Stimulated activated CD8-positive, alpha-beta memory T cell treated with anti-CD3 and anti-CD28 coated beads, Interleukin-4, amount 100 ng/mL, for 48 hours (primary cell): ENCODE measurements at regions not wholly inside any gene's neighbourhood (a gene's known extent, or its start where the extent isn't known, plus 50 kb on each side); places are given as distances from the start of the nearest gene placed in this dataset.

Source experiments
- DNase-seq: peaks from one replicate; pipeline ENCODE4 v3.0.0-alpha.2; 2020

DNA sequence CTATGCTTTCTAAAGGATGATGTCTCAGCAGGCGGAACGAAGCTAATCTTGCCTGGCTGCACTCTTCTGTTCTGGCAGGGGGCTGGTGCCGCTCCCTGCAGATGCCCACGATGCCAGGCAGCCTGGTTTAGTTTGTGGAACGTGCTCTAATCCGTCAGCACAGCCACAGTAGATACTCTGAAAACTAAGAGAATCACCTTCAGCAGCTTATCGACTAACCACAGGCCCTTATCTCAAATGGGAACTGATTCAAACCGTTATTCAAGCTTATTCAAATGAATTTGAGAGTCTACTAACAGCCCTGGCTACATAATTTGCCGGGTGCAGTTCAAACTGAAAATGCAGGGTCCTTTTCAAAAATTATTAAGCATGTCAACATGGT, 246.6 kb upstream of the ANKRD55 start:
- DNase-seq: peak; percentile 31

DNA sequence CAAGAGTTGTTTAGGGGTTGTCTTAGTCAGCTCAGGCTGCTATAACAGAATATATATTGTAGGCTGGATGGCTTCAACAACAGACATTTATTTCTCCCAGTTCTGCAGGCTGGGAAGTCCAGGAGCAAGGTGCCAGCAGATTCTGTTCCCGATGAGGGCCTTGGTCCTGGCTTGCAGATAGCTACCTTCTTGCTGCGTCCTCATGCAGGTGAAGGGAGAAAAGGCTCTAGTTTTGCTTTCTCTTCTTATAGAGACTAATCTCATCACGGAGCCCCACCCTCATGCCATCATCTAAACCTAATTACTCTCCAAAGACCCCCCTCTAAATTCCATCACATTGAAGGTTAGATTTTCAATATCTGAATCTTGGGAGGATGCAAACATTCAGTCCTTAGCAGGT, 246.0 kb upstream of the ANKRD55 start:
- DNase-seq: no peak

DNA sequence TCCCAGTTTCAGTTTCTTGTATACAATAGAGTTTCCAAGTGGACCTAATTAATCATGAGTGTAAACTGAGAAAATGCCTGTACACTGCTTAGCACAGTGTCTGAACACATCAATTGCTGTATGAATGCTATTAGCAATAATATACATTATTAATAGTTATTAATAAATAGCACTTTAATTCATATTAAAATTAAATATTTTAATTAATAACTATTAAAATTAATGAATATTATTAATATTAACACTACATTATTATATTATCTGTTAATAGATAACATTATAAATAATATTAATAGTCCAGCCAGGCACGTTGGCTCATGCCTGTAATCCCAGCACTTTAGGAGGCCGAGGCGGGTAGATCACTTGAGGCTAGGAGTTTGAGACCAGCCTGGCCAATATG, 244.9 kb upstream of the ANKRD55 start:
- DNase-seq: no peak

DNA sequence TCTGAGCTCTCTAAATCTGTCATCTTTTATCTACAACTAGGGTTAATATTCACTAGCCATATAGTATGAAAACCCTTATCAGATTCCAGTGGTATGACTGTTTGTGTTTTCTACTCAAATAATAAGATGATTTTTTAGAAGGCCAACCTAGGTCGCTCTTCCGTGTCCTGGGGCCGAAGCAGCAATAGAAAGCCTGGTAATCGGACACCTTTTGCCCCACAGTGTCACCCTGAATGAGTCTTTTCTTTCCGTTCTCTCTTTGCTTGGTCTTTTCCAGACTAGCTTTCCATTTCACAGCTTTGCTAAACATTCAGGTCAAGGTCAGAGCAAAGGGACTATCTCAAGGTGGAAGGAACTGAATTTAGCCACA, 243.3 kb upstream of the ANKRD55 start:
- DNase-seq: no peak

DNA sequence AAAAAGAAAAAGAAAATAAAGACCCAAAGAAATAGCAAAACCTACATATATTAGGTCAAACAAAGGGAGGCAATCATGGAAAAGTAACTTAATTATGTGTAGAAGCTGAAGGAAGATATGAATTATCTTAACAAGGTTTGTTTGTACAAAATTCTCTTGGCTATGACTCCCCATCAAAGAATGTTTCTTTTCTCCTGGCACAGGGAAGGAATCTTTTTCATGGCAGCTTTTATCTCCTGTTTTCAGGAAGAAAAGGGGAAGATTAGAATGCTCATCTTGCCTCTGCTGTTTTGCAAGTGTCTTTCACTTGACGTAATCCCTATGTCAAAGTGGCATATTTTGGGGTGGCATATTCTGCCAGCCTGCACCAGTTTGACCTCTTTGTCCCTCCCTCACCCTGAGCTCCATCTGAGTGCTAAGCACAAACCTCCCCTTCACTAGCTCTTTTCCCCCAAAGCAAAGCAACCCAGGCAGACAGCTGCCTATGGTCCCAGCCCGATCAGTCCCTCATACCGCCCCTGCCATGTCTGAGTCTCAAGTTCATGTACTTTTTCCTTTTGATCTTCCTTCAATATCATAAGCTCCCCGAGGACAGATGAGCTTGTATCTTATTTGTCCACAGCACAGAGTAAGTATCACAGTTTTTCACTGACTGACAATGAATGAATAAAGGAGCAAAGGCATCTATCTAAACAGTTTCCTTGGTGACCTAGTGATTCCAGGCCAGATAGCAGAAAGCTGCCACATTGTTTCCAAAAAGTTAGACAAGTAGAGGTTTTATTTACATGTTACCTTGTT, 242.8 kb upstream of the ANKRD55 start:
- no peak for DNase-seq

DNA sequence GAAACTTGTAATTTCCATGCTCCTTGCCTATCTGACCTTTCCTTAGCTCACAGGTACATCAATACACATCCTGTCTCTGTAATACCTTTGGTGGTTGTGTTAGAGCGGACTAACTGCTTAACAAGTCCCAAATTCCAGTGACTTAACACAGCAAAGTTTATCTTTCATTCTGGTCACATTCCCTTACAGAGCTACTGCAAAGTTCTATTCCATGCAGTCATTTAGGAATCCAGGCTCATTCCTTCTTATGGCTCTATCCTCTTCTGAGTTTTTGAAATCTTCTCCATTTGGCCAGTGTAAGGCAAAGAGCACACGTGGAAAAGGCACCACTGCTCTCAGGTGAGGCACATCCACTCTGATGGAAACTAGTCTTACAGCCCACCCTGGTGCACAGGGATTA, 238.6 kb upstream of the ANKRD55 start:
- DNase-seq: no peak

DNA sequence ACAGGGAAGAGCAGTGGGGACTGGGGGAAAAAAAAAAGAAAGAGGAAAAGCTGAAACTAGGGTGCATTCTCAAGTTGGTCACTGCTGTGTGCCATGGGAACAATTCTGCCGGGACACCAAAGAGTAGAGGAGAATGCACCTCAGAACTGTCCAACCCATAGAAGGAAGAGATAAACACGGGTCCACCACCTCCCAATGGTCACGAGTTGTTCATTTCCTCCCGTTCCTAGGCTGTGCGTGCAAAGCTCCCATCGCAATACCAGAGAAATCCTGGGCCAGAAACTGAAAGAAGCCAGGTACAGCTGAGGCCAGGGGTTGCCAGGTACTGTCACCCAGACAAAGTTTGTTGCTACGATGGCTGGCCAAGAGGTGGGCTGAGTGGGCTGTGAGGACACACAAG, 236.9 kb upstream of the ANKRD55 start:
- no peak for DNase-seq

DNA sequence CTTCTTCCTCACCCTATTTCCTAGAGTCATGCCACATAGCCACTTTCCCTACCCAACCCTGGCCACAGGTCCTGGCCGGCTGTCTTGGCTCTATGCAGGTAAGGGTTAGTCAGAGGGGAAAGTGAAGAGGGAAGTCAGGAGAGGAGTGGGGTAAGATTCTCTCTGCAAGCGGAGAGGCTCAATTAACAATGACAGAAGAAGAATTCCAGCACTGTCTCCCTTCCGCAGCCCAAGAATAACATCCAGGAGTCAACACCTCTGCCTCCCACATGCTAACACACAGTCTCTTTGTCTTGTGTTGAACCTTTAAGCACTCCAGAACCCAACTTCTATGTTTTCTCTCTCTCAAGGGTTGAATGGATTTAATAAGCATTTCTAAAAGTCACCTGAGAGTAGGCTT, 235.1 kb upstream of the ANKRD55 start:
- no peak for DNase-seq

DNA sequence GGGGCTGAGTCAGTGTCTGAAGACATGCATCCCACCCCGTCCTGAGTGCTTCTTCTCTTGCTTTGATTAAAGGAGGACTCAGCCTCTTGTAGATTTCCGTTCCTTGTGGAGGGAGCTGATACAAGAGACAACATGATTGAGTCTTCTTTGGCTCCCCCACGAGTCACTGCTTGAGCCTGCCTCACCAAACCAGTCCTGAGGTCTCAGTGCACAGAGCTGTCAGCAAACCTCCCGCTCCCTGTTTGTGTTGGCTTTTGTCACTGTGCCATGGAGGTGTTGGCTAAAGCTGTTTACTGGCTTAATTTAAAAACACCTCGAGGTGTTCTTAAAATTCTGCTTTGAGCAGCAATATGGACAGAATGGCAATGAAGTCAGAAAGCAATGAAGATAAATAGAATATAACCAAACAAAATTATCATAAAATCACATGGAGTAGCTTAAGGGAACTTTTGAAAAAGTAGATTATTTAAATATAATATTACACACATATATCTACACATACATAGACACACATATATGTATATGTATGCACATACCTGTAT, 234.1 kb upstream of the ANKRD55 start:
- DNase-seq: no peak

DNA sequence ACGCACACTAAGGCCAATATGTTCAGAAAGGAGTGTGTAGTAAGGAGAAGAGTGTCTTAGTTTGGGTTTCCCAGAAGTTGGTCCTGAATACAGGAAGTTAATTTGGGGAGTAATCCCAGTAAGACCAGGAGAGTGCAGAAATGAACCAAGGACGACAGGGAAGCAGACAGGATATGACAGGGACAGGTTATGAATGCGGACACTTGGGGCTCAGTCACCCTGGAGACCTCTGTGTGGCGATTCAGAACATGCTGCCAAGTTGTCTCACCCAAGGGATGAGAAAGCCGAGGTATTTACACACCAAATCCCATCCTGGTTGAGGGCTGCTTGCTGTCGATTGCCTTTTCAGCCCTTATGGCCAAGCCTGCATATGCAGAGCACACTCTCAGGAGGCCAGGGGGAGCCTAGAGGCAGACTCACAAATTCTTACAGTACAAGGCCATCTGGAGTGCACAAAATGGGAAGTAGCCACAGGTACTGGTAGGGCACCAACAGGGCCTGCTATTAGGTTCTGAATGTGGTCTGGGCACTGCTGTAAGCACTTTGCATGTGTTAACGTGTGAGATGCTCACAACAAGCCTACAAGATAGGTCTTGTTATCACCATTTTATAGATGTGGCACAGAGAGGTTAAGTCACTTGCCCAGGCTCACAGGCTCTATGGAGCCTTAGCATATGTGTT, 233.1 kb upstream of the ANKRD55 start:
- no peak for DNase-seq

DNA sequence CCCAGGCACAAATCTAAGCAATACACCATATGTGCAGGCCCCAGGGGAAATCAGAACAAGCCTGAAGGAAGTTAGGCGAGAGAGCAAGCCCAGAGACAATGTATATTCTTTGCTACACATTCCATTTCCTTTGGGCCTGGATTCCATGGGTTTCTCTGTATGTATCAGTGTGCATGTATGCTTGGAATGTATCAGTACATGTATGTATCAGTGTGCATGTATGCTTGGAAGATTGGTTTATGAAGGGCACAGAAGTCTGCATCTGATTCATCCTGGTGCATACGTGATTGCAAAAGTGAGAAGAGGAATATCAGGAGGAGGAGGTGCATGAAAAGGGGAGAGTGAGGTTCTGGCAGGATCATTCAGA, 232.6 kb upstream of the ANKRD55 start:
- no peak for DNase-seq

DNA sequence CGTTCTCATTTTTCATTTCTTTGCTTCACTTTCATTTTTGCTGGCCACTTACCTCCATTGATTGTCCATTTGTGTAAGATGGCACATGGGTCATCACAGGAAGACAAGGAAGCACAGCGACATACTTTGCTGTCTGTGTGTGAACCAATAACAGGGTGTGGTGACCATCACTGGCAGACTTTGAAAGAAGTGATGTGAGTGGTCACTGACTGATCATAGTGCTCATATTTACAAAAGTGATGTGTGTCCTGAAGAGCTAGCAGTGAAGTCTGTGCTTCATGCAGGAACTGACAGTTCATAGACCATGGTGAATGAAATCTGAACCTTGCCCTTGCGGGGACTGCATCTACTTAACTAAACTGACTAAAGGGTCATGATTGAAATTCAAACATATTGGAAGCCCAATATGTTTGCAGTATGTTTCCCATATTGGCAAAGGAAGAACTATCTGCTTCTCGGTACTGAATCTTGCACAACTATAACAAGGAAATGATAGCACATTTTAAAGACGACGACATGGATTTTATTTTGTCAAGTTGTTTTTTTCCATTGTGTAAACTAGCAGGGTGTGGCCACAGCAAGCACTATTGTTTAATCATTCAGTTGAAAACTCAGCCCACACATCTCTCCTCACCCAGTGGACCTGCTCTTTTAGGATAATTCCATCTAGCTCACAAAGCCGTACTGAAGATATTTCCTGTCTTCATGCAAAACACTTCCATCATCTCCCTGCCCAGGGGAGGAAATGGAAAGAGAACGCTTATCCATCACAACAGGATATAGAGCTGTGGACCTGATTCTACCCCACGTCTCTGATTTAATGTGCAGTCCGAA, 232.0 kb upstream of the ANKRD55 start:
- no peak for DNase-seq

DNA sequence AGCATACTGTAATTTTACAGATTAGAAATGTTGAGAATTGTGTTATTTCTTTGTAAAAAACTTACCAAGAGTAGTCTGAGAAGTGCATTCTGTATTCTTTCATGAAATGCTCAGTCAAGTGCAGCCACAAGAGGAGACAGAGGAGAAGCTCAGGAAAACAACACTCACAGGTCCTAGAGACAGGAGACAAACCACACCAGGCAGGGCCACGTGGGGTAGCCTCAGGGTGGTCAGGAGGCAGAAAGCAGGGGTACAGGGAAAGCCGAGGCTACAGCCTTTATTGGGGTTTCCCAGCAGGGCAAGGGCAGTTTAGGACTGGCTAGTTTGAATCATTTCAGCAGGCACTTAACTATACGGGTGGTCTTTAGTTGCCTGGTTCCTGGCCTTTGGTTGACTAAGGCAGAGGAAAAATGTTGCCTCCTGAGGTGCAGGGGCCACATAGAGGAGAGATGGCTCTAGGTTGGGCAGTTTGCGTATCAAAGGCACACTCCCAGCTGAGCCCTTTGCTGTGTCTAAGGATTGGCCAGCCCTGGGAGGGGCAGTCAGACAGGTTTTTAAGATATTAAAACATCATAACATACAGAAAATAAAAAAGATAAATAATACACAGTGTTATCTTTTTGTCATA, 230.9 kb upstream of the ANKRD55 start:
- no peak for DNase-seq

DNA sequence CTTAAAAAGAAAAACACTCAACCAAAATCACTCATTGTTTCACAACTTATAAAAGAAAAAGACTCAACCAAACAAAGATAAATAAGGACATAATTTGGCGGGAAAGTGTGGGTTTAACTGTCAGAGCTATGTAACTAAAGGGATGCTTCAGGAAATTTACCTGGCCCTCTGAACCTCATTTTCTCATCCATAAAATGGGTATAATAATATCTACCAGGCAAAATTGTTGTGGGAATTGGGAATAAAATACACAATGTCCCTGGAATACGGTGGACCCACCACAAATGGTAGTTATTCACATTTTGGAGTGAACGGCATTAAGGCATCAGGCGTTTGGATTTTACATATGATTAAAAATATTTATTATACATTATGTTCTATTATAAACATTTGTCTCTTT, 228.5 kb upstream of the ANKRD55 start:
- DNase-seq: no peak

DNA sequence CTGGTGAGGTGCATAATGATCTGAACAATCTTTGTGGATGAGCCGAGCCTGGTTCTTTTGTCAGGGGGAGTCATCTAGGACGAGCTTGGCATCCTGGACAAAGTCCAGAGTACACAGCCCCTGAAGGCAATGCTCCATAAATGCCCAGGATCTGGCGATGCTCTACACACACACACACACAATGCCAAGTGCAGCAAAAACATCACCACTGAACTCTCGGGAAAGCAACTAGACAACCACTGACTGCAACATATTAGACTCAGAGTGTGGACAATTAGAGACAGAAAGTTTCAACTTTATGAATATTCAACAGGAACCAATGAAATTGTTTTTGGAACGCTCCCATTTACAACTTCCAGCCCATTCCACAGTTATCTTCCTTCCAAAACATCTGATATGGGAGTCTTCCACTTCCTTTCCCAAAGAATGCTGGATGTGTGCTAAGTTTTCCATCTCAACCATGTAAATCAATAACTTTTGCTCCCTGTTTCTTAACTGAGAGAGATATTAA, 227.6 kb upstream of the ANKRD55 start:
- DNase-seq: no peak

DNA sequence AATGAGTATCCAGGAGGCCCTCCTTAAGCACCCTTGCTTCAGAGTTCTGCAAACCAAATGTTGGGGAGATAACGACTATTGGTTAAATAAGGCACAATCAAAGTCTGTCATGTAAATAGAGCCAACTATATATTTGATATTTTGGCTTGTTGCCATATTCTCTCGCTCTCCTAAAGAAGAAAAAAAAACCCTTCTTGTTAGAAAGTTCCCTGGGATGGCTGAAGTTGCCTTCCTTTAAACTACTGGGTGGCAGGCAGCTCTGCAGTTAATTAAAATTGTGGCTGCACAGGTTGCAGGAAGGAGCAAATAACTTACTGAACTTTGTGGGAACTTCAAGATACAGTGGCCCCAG, 227.0 kb upstream of the ANKRD55 start:
- DNase-seq: no peak

DNA sequence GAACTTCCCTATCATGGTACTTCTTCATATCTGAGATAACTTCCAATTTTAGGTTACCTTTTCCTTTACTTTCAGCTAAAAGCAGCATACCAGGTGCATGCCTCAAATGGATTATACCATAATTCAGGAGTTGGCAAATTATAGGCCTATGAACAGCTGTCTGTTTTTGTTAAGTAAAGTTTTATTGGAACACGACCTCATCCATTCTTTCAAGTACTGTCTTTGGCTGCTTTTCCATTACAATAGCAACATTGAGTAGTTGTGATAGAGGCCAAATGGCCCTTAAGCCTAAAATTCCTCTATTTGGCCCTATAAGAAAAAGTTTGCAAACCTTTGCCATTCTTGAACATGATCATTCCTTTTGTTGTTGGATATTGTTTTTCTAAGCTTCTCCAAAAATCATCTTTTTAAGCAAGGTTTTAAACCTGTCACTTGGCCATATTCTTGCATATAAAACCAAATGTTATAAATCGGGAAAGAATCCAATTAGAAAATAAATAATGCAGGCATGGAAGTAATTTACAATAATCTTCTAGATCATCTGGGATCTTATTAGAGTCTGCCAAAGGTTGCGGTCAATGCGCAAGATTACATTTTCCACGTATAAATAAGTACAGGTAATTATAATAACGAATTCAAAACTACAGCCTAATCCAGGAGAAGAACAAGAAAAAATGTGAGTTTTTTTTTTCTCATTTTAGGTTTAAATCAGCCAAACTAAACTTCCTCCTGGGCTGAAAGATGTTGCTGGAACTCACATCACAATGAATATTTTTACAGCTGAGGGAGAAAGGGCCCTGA, 226.5 kb upstream of the ANKRD55 start:
- DNase-seq: no peak

DNA sequence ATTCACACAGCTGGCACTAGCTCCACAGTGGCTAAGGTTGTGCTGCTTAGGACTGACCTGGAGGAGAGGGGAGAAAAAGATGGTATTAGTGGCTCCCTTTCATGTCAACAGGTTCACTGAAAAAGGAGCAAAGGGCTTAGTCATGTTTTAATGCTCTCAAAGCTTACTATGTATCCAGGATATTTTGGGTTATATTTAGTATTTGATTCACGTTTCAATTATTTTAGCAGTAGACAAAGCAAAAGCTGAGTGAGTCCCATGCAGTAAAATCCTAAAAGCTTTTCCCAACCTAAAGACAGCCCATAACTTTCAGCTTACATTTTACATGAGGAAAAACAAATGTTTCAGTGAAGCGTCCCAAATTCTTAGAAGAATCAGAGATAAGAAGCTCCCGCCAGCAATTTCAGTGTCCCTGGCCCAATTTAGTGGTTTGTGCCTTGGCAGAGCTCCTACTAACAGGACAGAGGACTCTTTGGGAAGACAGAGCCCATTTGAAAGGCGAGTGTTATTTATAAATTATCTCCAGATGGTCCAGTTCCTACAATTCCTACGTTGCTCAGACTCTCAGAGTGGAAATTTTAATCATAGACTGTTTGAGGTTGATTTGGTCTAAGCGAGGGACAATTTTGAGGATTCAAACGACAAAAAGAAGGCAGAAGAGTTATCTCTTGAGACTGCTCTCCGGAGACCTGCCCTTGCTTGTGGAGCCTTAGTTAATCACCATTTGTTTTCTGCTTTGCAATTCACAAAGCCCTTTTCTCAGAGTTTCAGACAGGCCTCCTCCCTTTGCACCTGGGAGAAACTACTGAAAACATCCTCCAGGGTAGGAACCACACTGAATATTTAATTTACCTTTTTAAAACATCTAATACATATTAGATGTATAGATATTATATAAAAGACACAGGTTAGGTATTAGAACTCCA, 225.0 kb upstream of the ANKRD55 start:
- DNase-seq: no peak

DNA sequence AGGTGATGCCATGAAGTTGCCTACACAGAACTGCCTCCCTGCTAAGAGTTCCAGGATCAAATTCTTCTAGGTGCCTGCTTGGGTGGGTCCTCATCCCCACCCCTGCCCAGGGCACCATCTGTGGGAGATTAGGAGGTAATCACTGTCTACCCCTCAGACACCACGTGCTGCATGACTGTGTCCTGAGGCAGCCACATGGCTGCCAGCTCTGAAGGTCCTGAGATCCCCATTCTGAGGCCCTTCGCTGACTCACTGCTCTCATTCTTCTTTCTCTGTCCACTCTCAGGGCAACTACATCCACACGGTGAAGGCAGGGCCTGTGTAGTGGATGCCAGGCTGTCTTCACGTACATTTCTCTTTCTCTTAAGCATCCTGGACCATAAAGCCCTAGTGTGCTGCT, 222.9 kb upstream of the ANKRD55 start:
- DNase-seq: no peak

DNA sequence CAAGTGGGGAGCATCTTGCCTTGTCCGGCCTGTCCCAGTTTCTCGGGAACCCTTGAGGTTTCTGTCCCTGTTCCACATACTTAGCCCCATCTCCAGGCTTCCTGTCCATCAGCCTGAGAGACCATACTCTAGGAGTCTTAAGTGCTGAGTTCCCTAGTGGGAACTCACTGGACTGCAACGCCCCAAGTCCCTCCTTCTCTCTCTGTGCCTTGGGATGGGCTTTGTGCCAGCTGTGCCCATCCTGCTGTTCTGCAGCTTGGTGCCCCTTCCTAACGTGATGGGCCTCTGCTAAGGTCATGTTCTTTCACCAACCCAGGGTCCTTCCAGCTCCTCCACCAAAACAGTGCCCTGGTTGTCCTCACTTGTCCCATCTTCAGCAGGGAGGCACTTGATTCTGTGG, 222.3 kb upstream of the ANKRD55 start:
- DNase-seq: no peak

DNA sequence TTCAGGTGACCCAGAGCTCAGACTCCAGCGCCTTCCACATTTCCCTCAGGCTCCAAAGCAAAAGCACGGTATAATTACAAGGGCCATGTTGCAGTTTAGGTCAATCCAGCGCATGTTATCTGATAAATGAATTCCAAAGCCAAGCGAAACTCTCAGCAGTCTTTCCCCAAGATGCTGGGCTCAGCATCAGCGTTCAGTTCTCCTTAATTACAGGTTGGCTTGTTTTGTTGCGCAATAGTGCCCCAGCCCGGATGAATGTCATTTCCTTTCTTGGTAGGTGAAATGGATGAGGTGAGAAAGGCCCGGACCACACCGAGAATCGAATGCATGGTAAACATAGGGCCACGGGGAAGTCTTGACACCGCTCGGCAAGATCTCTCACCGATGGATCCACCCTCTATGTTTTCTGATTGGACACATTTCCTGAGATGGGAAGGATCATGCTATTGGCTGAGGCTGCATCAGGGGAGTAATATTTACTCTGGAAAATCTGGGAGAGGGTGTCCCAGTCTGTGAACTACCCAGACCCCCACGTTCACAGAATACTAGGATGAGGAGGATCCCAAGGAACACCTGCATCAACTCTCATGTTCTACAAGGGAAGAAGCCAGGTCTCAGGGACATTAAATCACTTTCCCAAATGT, 221.2 kb upstream of the ANKRD55 start:
- DNase-seq: no peak
